Gastrocnemius medialis (tissue), 4 donors: ENCODE measurements at regions not wholly inside any gene's neighbourhood (a gene's known extent, or its start where the extent isn't known, plus 50 kb on each side); places are given as distances from the start of the nearest gene placed in this dataset.

Experiments used
- ATAC-seq, 2 donors: fragments of 150-250 bp; one replicate each; pipeline ENCODE4 v1.9.1; 2016
- DNase-seq, 2 donors: peaks; one replicate each; pipeline ENCODE4 v3.0.0-alpha.2; 2019
- H3K27ac ChIP-seq, 4 donors: fragments of 200-600 bp; sonication (generic); 1 replicate in 1 of 4; 2 replicates in 3 of 4; pipeline ENCODE4 v1.5.1; 2016 to 2018; ENCODE audit warnings: mild to moderate bottlenecking in 2 of 4, moderate library complexity in 1 of 4
- H3K27me3 ChIP-seq, 3 donors: fragments of 200-600 bp; sonication (generic) in 2 of 3; 1 replicate in 1 of 3; 2 replicates in 2 of 3; pipeline versions ENCODE4 v1.5.1 to v1.6.0; 2016 to 2019; ENCODE audit warnings: mild to moderate bottlenecking in 1 of 3, moderate library complexity in 1 of 3
- H3K36me3 ChIP-seq, 2 donors: fragments of 200-600 bp; sonication (generic) in 1 of 2; one replicate each; pipeline ENCODE4 v1.5.1; 2017 to 2018
- H3K4me1 ChIP-seq, 2 donors: fragments of 200-600 bp; sonication (generic) in 1 of 2; one replicate each; pipeline ENCODE4 v1.5.1; 2016 to 2017; ENCODE audit warnings: mild to moderate bottlenecking in 2 of 2
- H3K4me3 ChIP-seq, 4 donors: fragments of 200-600 bp; sonication (generic) in 3 of 4; 1 replicate in 1 of 4; 2 replicates in 3 of 4; pipeline ENCODE4 v1.5.1; 2016 to 2019; ENCODE audit warnings: mild to moderate bottlenecking in 2 of 4
- H3K9me3 ChIP-seq, 3 donors: fragments of 200-600 bp; sonication (generic) in 2 of 3; 1 replicate in 1 of 3; 2 replicates in 2 of 3; pipeline ENCODE4 v1.5.1; 2016 to 2019
- POLR2A ChIP-seq, 2 donors: fragments of 450-650 bp; IDR thresholded peaks; one replicate each; pipeline ENCODE4 v1.6.1; 2017; ENCODE audit warnings: antibody characterized with exemption in 2 of 2, mild to moderate bottlenecking in 2 of 2, moderate library complexity in 2 of 2
- in situ Hi-C, 4 donors: fragments of 200-750 bp; cut with MboI; loops; one replicate each; pipeline versions ENCODE4 v1.15.0 to v1.8.0; 2017; ENCODE audit warnings: low sequenced_read_pairs in 4 of 4
- intact Hi-C: fragments of 100-400 bp; cut with DNase I; formaldehyde crosslinking; loops from one replicate; pipeline ENCODE4 v1.15.1; 2023; ENCODE audit warnings: low total_unique reads
- TF ChIP-seq, protein P1 (sequence below), 5 experiments: fragments of 450-650 bp in 3 of 5; fragments of 200-600 bp in 2 of 5; sonication (generic) in 2 of 5; IDR thresholded peaks in 4 of 5; conservative IDR thresholded peaks in 1 of 5; 1 replicate in 4 of 5; 2 replicates in 1 of 5; pipeline ENCODE4 v1.5.1; 2016 to 2019; ENCODE audit warnings: antibody characterized with exemption in 5 of 5, mild to moderate bottlenecking in 3 of 5, moderate library complexity in 3 of 5

DNA sequence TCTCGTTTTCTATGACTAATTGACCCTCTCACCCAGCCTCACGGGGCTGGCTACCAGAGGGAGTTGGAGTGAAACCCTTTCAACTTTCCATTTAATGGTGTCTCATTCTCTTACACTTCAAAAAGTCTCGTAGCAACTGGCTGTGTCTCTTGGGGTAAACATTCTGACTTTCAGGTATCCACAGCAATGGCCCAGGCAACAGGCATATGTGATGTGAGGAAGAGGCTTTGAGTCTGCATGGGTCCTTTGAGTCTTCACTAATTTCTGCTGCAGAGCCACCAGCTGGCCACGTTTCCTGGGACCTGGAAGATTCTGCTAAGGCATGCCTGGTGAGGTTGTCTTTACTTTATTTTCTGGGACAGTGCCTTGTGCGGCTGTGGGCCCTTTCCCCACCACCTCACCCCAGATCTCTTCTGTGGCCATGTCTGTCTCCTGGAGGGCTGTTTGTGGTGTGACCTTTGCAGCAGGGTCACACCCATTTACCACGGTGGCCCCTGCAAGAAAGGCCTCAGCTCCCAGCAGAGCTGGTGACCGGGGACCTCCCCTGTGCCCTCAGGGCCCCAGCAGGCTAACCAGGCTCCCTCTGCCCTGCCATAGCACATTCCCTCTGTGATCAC, 112.5 kb upstream of the FRG1 start:
- intact Hi-C loops: no loop called here
- no peaks in the 10 kb centered on the region for H3K9me3 ChIP-seq

DNA sequence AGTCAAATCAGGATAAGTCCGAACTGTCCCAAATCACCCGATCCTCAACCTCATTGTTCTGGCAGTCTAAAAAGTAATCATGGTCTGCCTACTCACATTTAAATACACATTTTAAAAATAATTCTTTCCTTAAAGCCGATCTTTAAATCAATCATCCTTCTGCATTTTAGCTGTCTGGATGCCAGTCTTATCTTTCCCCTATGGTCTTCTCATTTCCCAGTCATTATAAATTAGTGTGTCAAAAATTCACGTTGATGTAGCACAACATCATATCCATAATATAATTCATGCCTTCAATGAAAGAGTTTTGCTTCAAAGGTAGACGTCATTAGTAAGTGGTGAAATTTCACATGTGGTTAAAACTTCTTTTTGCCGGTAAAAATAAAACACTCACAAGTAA, 108.1 kb upstream of the FRG1 start:
- TF ChIP-seq, protein P1, sequence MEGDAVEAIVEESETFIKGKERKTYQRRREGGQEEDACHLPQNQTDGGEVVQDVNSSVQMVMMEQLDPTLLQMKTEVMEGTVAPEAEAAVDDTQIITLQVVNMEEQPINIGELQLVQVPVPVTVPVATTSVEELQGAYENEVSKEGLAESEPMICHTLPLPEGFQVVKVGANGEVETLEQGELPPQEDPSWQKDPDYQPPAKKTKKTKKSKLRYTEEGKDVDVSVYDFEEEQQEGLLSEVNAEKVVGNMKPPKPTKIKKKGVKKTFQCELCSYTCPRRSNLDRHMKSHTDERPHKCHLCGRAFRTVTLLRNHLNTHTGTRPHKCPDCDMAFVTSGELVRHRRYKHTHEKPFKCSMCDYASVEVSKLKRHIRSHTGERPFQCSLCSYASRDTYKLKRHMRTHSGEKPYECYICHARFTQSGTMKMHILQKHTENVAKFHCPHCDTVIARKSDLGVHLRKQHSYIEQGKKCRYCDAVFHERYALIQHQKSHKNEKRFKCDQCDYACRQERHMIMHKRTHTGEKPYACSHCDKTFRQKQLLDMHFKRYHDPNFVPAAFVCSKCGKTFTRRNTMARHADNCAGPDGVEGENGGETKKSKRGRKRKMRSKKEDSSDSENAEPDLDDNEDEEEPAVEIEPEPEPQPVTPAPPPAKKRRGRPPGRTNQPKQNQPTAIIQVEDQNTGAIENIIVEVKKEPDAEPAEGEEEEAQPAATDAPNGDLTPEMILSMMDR (IDR thresholded peaks at IDR 0.05 in 4 of 5, conservative IDR thresholded peaks at IDR 0.05 in 1 of 5): no peak
- no peak for TF ChIP-seq POLR2A (IDR thresholded peaks at IDR 0.05)
- no peak overlapping the region for H3K27ac ChIP-seq
- no peaks in the 10 kb centered on the region for H3K4me1 ChIP-seq
- in situ Hi-C loops (no loop called here), intact Hi-C loops (no loop called here)
- H3K36me3 ChIP-seq: no peaks in the 10 kb centered on the region
- no peak for ATAC-seq
- H3K9me3 ChIP-seq: no peaks in the 10 kb centered on the region
- no peaks in the 10 kb centered on the region for H3K27me3 ChIP-seq
- DNase-seq: no peak
- H3K4me3 ChIP-seq: no peak overlapping the region

More for the DNA sequence above, 112.5 kb upstream of the FRG1 start:
- no peak overlapping the region for H3K4me3 ChIP-seq
- H3K36me3 ChIP-seq: no peaks in the 10 kb centered on the region
- H3K27ac ChIP-seq: no peak overlapping the region
- no peaks in the 10 kb centered on the region for H3K4me1 ChIP-seq
- ATAC-seq (no peak), DNase-seq (no peak)
- in situ Hi-C loops: no loop called here
- no peaks in the 10 kb centered on the region for H3K27me3 ChIP-seq
- TF ChIP-seq POLR2A (IDR thresholded peaks at IDR 0.05): no peak
- TF ChIP-seq, protein P1 (IDR thresholded peaks at IDR 0.05 in 4 of 5, conservative IDR thresholded peaks at IDR 0.05 in 1 of 5): no peak

DNA sequence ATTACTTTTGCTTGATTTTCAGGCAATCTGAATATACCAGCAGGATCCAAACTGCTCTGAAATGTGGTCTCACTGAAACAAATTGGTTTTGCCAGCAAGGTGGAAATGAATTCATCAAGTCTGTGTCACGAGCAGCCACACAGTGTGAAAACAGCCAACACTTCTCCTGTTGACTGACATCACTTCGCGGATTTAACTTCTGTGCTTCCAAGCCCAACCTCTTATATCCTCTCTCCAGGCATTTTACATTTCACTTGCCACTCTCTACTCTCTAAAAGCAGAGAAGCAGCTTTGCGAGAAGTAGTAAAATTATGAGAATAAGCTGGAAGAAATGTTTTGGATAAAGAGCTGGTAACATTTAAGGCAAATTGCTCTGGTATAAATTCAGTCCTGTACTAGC, 106.1 kb upstream of the FRG1 start:
- no peak overlapping the region for H3K27ac ChIP-seq
- no peak overlapping the region for H3K4me3 ChIP-seq
- no peak for ATAC-seq
- no peak for DNase-seq
- intact Hi-C loops: no loop called here
- H3K27me3 ChIP-seq: no peaks in the 10 kb centered on the region
- no peaks in the 10 kb centered on the region for H3K36me3 ChIP-seq
- no peak for TF ChIP-seq POLR2A (IDR thresholded peaks at IDR 0.05)
- TF ChIP-seq, protein P1 (IDR thresholded peaks at IDR 0.05 in 4 of 5, conservative IDR thresholded peaks at IDR 0.05 in 1 of 5): no peak
- no peaks in the 10 kb centered on the region for H3K4me1 ChIP-seq
- H3K9me3 ChIP-seq: no peaks in the 10 kb centered on the region
- in situ Hi-C loops: no loop called here

DNA sequence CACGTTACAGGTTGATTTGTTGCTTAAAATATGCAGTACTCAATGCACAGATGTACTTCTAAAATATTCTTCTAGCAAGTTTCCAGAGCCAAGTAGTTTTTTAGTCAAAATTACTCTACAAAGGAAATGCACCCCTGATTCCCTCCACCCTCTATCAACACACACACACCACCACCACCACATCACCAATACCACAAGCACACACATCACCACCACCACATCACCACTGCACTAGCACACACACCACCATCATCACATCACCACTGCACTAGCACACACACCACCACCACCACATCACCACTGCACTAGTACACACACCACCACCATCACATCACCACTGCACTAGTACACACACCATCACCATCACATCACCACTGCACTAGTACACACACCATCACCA, 105.2 kb upstream of the FRG1 start:
- H3K4me1 ChIP-seq: no peaks in the 10 kb centered on the region
- intact Hi-C loops: no loop called here
- ATAC-seq (no peak), DNase-seq (no peak)
- H3K9me3 ChIP-seq: no peaks in the 10 kb centered on the region
- no peak overlapping the region for H3K4me3 ChIP-seq
- in situ Hi-C loops: no loop called here
- no peaks in the 10 kb centered on the region for H3K27me3 ChIP-seq
- H3K27ac ChIP-seq: no peak overlapping the region
- no peak for TF ChIP-seq POLR2A (IDR thresholded peaks at IDR 0.05)
- TF ChIP-seq, protein P1 (IDR thresholded peaks at IDR 0.05 in 4 of 5, conservative IDR thresholded peaks at IDR 0.05 in 1 of 5): no peak
- no peaks in the 10 kb centered on the region for H3K36me3 ChIP-seq

DNA sequence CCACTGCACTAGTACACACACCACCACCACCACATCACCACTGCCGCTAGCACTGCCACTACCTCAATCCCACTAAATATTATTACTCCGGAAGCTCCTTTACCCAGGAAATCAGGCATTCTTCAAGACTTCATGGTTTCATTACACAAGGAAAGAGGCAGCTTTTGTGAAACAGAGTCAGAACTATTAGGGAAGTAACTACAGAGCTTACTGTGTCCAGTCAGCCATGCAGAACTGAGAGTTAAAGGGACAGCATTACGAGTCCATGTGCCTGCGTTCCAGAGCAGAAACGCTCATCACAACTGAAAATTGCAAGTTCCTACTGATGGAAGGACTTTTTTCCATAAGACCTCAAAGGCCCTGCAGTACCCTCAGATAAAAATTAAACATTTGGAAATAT, 103.2 kb upstream of the FRG1 start:
- DNase-seq: no peak
- H3K27me3 ChIP-seq: no peaks in the 10 kb centered on the region
- intact Hi-C loops (no loop called here), in situ Hi-C loops (no loop called here)
- no peak for ATAC-seq
- no peak for TF ChIP-seq POLR2A (IDR thresholded peaks at IDR 0.05)
- TF ChIP-seq, protein P1 (IDR thresholded peaks at IDR 0.05 in 4 of 5, conservative IDR thresholded peaks at IDR 0.05 in 1 of 5): no peak
- no peaks in the 10 kb centered on the region for H3K4me1 ChIP-seq
- H3K9me3 ChIP-seq: no peaks in the 10 kb centered on the region
- no peak overlapping the region for H3K27ac ChIP-seq
- no peaks in the 10 kb centered on the region for H3K36me3 ChIP-seq
- H3K4me3 ChIP-seq: no peak overlapping the region
